SK-N-SH (cell line): ENCODE measurements at regions not wholly inside any gene's neighbourhood (a gene's known extent, or its start where the extent isn't known, plus 50 kb on each side); places are given as distances from the start of the nearest gene placed in this dataset.

Source experiments
- EP300 ChIP-seq, 2 experiments: IDR thresholded peaks; 2 replicates each; pipeline versions ENCODE4 v1.4.0 to v1.6.1; 2012; ENCODE audit warnings: borderline replicate concordance in 1 of 2, low read depth in 1 of 2, low read length in 1 of 2
- FOSL2 ChIP-seq: IDR thresholded peaks from 2 replicates; pipeline ENCODE4 v1.4.0; 2012; ENCODE audit warnings: low read depth, mild to moderate bottlenecking, moderate library complexity, borderline replicate concordance
- IRF3 ChIP-seq: fragments of 150-350 bp; IDR thresholded peaks from 2 replicates; pipeline ENCODE4 v1.6.1; 2016; ENCODE audit warnings: mild to moderate bottlenecking, low read depth, low read length
- MXI1 ChIP-seq: IDR thresholded peaks from 2 replicates; pipeline ENCODE4 v1.6.1; 2012; ENCODE audit warnings: mild to moderate bottlenecking, low read depth, low read length, improper control_type of control experiment
- NRF1 ChIP-seq: IDR thresholded peaks from 2 replicates; pipeline ENCODE4 v1.6.1; 2012; ENCODE audit warnings: low read depth, mild to moderate bottlenecking, low read length
- RCOR1 ChIP-seq: fragments of 150-350 bp; IDR thresholded peaks from 2 replicates; pipeline ENCODE4 v1.6.1; 2017; ENCODE audit warnings: antibody characterized with exemption, low read length
- REST ChIP-seq: IDR thresholded peaks from 2 replicates; pipeline ENCODE4 v1.6.1; 2012; ENCODE audit warnings: mild to moderate bottlenecking, low read depth, low read length, moderate library complexity
- SIN3A ChIP-seq: IDR thresholded peaks from 2 replicates; pipeline ENCODE4 v1.6.1; 2012; ENCODE audit warnings: low read depth, mild to moderate bottlenecking, low read length, moderate library complexity, borderline replicate concordance
- USF2 ChIP-seq: fragments of 150-350 bp; IDR thresholded peaks from 2 replicates; pipeline ENCODE4 v1.6.1; 2017; ENCODE audit warnings: antibody characterized with exemption, low read length, low read depth, borderline replicate concordance
- TF ChIP-seq, protein P1 (sequence below): fragments of 200-600 bp; sonication (generic); IDR thresholded peaks from 2 replicates; pipeline ENCODE4 v1.6.1; 2017; ENCODE audit warnings: antibody characterized with exemption, mild to moderate bottlenecking, moderate library complexity

DNA sequence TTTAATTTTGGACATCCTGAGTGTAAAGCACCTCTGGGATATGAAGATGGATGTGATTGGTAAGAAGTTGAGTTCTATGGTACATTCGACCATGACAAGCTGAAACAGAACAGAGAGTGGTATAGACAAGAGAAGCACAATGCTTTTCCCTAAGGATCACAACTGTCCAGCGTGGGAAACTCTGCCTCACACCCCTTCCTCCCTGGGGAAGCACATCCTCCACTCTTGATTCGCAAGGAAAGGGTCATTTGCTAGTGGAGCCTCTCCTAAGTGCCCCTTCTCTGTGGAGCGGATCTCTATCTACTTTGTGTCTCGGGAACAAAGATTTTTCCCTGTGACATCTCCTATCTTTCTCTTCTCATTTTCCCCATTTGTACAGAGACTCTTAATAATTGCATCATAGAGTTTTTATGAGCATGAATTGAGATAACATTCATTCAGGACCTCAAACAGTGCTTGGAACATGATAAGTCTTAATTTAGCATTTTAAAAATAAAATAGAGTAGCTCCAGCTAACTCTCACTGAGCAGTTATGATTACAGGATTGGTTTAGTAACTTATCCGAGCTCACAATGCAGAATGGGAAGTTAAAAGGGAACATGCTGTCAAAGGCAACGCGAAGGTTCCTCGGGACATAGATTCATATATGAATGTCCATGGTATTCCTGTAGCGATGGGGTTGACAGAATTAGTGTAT is 775.2 kb downstream of the C6orf118 start:
- TF ChIP-seq, protein P1, sequence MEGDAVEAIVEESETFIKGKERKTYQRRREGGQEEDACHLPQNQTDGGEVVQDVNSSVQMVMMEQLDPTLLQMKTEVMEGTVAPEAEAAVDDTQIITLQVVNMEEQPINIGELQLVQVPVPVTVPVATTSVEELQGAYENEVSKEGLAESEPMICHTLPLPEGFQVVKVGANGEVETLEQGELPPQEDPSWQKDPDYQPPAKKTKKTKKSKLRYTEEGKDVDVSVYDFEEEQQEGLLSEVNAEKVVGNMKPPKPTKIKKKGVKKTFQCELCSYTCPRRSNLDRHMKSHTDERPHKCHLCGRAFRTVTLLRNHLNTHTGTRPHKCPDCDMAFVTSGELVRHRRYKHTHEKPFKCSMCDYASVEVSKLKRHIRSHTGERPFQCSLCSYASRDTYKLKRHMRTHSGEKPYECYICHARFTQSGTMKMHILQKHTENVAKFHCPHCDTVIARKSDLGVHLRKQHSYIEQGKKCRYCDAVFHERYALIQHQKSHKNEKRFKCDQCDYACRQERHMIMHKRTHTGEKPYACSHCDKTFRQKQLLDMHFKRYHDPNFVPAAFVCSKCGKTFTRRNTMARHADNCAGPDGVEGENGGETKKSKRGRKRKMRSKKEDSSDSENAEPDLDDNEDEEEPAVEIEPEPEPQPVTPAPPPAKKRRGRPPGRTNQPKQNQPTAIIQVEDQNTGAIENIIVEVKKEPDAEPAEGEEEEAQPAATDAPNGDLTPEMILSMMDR, result no peak
- TF ChIP-seq SIN3A (no peak), REST (no peak), EP300 (IDR thresholded peaks at IDR 0.05; ENCODE audit: borderline replicate concordance in 1 of 2, low read depth in 1 of 2, low read length in 1 of 2) (no peak), FOSL2 (no peak), USF2 (no peak), NRF1 (no peak), RCOR1 (no peak), MXI1 (no peak), IRF3 (no peak)
